H9 (cell line): ENCODE measurements at regions not wholly inside any gene's neighbourhood (a gene's known extent, or its start where the extent isn't known, plus 50 kb on each side); places are given as distances from the start of the nearest gene placed in this dataset.

ENCODE experiments used
- DNase-seq: peaks from one replicate; pipeline ENCODE4 v3.0.0-alpha.2; 2017
- H2AFZ ChIP-seq: one replicate; pipeline ENCODE4 v1.6.1; 2013; ENCODE audit warnings: mild to moderate bottlenecking, low read length, control low read depth, moderate library complexity
- H2AK5ac ChIP-seq: 2 replicates; pipeline ENCODE4 v1.6.1; 2013; ENCODE audit warnings: low read length, control low read depth, mixed read lengths; ENCODE audit not compliant: insufficient read length
- H2BK120ac ChIP-seq: one replicate; pipeline ENCODE4 v1.6.1; 2013; ENCODE audit warnings: low read depth, mild to moderate bottlenecking, low read length, control low read depth, inconsistent platforms; ENCODE audit not compliant: poor library complexity, severe bottlenecking
- H2BK12ac ChIP-seq: 2 replicates; pipeline ENCODE4 v1.6.1; 2013; ENCODE audit warnings: low read length, control low read depth, mixed read lengths, low read depth; ENCODE audit not compliant: insufficient read length
- H2BK15ac ChIP-seq: 2 replicates; pipeline ENCODE4 v1.6.1; 2013; ENCODE audit warnings: low read depth, low read length, control low read depth
- H2BK20ac ChIP-seq: one replicate; pipeline ENCODE4 v1.6.1; 2013; ENCODE audit warnings: low read depth, mild to moderate bottlenecking, low read length, control low read depth, inconsistent platforms; ENCODE audit not compliant: poor library complexity, severe bottlenecking
- H2BK5ac ChIP-seq: 2 replicates; pipeline ENCODE4 v1.6.1; 2013; ENCODE audit warnings: low read length, control low read depth, mixed read lengths; ENCODE audit not compliant: insufficient read length
- H3K14ac ChIP-seq: 2 replicates; pipeline ENCODE4 v1.6.1; 2013; ENCODE audit warnings: low read length, control low read depth; ENCODE audit not compliant: insufficient read depth
- H3K18ac ChIP-seq: 2 replicates; pipeline ENCODE4 v1.6.1; 2013; ENCODE audit warnings: low read depth, mild to moderate bottlenecking, mixed read lengths, low read length, control low read depth; ENCODE audit not compliant: insufficient read length
- H3K23ac ChIP-seq: 2 replicates; pipeline ENCODE4 v1.6.1; 2013; ENCODE audit warnings: low read length, control low read depth, mixed read lengths, low read depth; ENCODE audit not compliant: insufficient read length
- H3K23me2 ChIP-seq: 2 replicates; pipeline ENCODE4 v1.6.1; 2013; ENCODE audit warnings: low read depth, mild to moderate bottlenecking, mixed read lengths, low read length, control low read depth; ENCODE audit not compliant: insufficient read length, poor library complexity, severe bottlenecking
- H3K27ac ChIP-seq: 2 replicates; pipeline ENCODE4 v1.5.1; 2013; ENCODE audit warnings: low read length, control low read depth, mixed read lengths, low read depth; ENCODE audit not compliant: insufficient read length
- H3K27me3 ChIP-seq: 2 replicates; pipeline ENCODE4 v1.6.1; 2013; ENCODE audit warnings: low read length, control low read depth, inconsistent platforms; ENCODE audit not compliant: insufficient read depth
- H3K4ac ChIP-seq: 2 replicates; pipeline ENCODE4 v1.6.1; 2013; ENCODE audit warnings: low read depth, mild to moderate bottlenecking, control low read depth, inconsistent platforms, low read length, moderate library complexity
- H3K4me1 ChIP-seq: 2 replicates; pipeline ENCODE4 v1.6.1; 2013; ENCODE audit warnings: low read length, control low read depth, inconsistent platforms; ENCODE audit not compliant: insufficient read depth
- H3K4me2 ChIP-seq: 2 replicates; pipeline ENCODE4 v1.6.1; 2013; ENCODE audit warnings: low read length, control low read depth, mixed read lengths; ENCODE audit not compliant: insufficient read length, insufficient read depth
- H3K56ac ChIP-seq: 2 replicates; pipeline ENCODE4 v1.6.1; 2013; ENCODE audit warnings: low read depth, mild to moderate bottlenecking, mixed read lengths, low read length, control low read depth; ENCODE audit not compliant: insufficient read length
- H3K79me1 ChIP-seq: 2 replicates; pipeline ENCODE4 v1.6.1; 2013; ENCODE audit warnings: low read depth, mild to moderate bottlenecking, moderate library complexity, low read length, control low read depth, inconsistent platforms; ENCODE audit not compliant: insufficient read depth, poor library complexity, severe bottlenecking
- H3K79me2 ChIP-seq: 2 replicates; pipeline ENCODE4 v1.6.1; 2013; ENCODE audit warnings: low read length, control low read depth, inconsistent platforms; ENCODE audit not compliant: insufficient read depth
- H3K9ac ChIP-seq: 2 replicates; pipeline ENCODE4 v1.6.1; 2013; ENCODE audit warnings: low read length, control low read depth, mixed read lengths; ENCODE audit not compliant: insufficient read length; ENCODE audit errors: extremely low read depth
- H3K9me3 ChIP-seq: one replicate; pipeline ENCODE4 v1.6.1; 2013; ENCODE audit warnings: low read depth, low read length, inconsistent platforms; ENCODE audit not compliant: control insufficient read depth
- H3T11ph ChIP-seq: one replicate; pipeline ENCODE4 v1.6.1; 2013; ENCODE audit warnings: mild to moderate bottlenecking, low read length, control low read depth, inconsistent platforms
- H4K20me1 ChIP-seq: one replicate; pipeline ENCODE4 v1.6.1; 2013; ENCODE audit not compliant: control insufficient read depth, insufficient read length, insufficient read depth
- H4K5ac ChIP-seq: 2 replicates; pipeline ENCODE4 v1.6.1; 2013; ENCODE audit warnings: low read depth, mild to moderate bottlenecking, mixed read lengths, low read length, control low read depth; ENCODE audit not compliant: insufficient read length
- H4K8ac ChIP-seq: replicated peaks from 2 replicates; pipeline ENCODE4 v1.6.1; 2013; ENCODE audit warnings: low read length, control low read depth, mixed read lengths, low read depth; ENCODE audit not compliant: insufficient read length
- H4K91ac ChIP-seq: 2 replicates; pipeline ENCODE4 v1.6.1; 2013; ENCODE audit warnings: low read depth, mild to moderate bottlenecking, moderate library complexity, mixed read lengths, low read length, control low read depth; ENCODE audit not compliant: insufficient read length
- H3K27ac Mint-ChIP-seq, 3 experiments: 2 replicates in 2 of 3; 3 replicates in 1 of 3; pipeline ENCODE4 v1.8.0; 2020 to 2021; ENCODE audit warnings: mixed read lengths in 3 of 3, mild to moderate bottlenecking in 1 of 3, moderate library complexity in 1 of 3
- H3K27me3 Mint-ChIP-seq: 2 replicates; pipeline ENCODE4 v1.8.0; 2021; ENCODE audit warnings: low read depth, mild to moderate bottlenecking, moderate library complexity, mixed read lengths
- H3K36me3 Mint-ChIP-seq, 3 experiments: 2 replicates in 2 of 3; 3 replicates in 1 of 3; pipeline ENCODE4 v1.8.0; 2020 to 2021; ENCODE audit warnings: low read depth in 3 of 3, mixed read lengths in 3 of 3; ENCODE audit not compliant: insufficient read depth in 1 of 3
- H3K4me1 Mint-ChIP-seq, 2 experiments: 2 replicates each; pipeline ENCODE4 v1.8.0; 2020; ENCODE audit warnings: mixed read lengths in 2 of 2
- H3K4me3 Mint-ChIP-seq, 2 experiments: 2 replicates in 1 of 2; 3 replicates in 1 of 2; pipeline ENCODE4 v1.8.0; 2020 to 2021; ENCODE audit warnings: mild to moderate bottlenecking in 2 of 2, mixed read lengths in 2 of 2, moderate library complexity in 1 of 2
- H3K9me3 Mint-ChIP-seq, 2 experiments: 2 replicates in 1 of 2; 3 replicates in 1 of 2; pipeline ENCODE4 v1.8.0; 2020; ENCODE audit warnings: mild to moderate bottlenecking in 2 of 2, mixed read lengths in 2 of 2, moderate library complexity in 1 of 2
- WGBS: extraction: QIAGEN DNeasy Blood & Tissue Kit; methylation state at CpG from one replicate; pipeline ENCODE4 v1.1.7; 2013; ENCODE audit warnings: missing lambda C conversion rate, low lambda C conversion rate, mixed read lengths; ENCODE audit not compliant: insufficient read length; ENCODE audit errors: extremely low coverage; 5-methylcytosine and 5-hydroxymethylcytosine counted together
- TF ChIP-seq, protein P1 (sequence below): fragments of 200-600 bp; sonication (generic); conservative IDR thresholded peaks from 3 replicates; pipeline ENCODE4 v1.8.0; 2021; ENCODE audit warnings: antibody characterized with exemption, mild to moderate bottlenecking

DNA sequence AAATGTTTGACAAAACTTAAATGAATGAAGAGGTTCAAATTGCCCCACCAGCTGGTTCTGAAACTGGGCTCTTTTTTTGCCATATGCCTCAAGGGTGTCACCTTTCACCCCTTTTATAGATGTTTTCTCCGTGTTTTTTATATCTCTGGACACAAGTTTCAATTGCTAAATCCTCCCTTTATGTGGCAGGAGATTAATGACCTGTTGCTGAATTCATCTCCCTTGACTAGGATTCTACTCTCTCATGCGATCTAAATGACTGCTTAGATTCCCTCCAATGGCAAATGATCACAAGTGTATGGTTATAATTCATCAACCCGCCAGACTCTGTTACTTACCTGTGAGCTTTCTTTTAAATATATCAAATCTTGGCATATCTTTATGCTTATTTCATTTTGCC, 677.0 kb upstream of the POT1 start:
- H3K4me1 Mint-ChIP-seq: no peaks in the 10 kb centered on the region
- Histone ChIP-seq H3K4me1 (no peaks in the 10 kb centered on the region), H4K5ac (no peak overlapping the region), H3K56ac (no peak overlapping the region), H3K14ac (no peak overlapping the region), H3K4me2 (no peak overlapping the region), H3T11ph (no peak overlapping the region), H2BK120ac (no peak overlapping the region), H4K20me1 (no peaks in the 10 kb centered on the region), H4K8ac (no peak overlapping the region), H3K79me2 (no peaks in the 10 kb centered on the region), H2AFZ (no peak overlapping the region), H2BK5ac (no peak overlapping the region), H2BK20ac (no peak overlapping the region), H3K23ac (no peak overlapping the region), H3K23me2 (no peaks in the 10 kb centered on the region), H2AK5ac (no peak overlapping the region), H3K79me1 (no peaks in the 10 kb centered on the region), H3K4ac (no peak overlapping the region), H3K18ac (no peak overlapping the region), H3K9ac (no peak overlapping the region), H2BK12ac (no peak overlapping the region), H2BK15ac (no peak overlapping the region), H4K91ac (no peak overlapping the region), H3K27me3 (no peaks in the 10 kb centered on the region), H3K27ac (no peak overlapping the region), H3K9me3 (no peaks in the 10 kb centered on the region)
- H3K27ac Mint-ChIP-seq: no peak overlapping the region
- WGBS: no CpG with 5 or more reads among the region's 3 CpGs
- no peaks in the 10 kb centered on the region for H3K27me3 Mint-ChIP-seq
- H3K9me3 Mint-ChIP-seq: no peaks in the 10 kb centered on the region
- TF ChIP-seq, protein P1, sequence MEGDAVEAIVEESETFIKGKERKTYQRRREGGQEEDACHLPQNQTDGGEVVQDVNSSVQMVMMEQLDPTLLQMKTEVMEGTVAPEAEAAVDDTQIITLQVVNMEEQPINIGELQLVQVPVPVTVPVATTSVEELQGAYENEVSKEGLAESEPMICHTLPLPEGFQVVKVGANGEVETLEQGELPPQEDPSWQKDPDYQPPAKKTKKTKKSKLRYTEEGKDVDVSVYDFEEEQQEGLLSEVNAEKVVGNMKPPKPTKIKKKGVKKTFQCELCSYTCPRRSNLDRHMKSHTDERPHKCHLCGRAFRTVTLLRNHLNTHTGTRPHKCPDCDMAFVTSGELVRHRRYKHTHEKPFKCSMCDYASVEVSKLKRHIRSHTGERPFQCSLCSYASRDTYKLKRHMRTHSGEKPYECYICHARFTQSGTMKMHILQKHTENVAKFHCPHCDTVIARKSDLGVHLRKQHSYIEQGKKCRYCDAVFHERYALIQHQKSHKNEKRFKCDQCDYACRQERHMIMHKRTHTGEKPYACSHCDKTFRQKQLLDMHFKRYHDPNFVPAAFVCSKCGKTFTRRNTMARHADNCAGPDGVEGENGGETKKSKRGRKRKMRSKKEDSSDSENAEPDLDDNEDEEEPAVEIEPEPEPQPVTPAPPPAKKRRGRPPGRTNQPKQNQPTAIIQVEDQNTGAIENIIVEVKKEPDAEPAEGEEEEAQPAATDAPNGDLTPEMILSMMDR: no peak
- H3K4me3 Mint-ChIP-seq: no peak overlapping the region
- no peaks in the 10 kb centered on the region for H3K36me3 Mint-ChIP-seq
- no peak for DNase-seq
